ENCODE measurements at regions not wholly inside any gene's neighbourhood (a gene's known extent, or its start where the extent isn't known, plus 50 kb on each side); places are given as distances from the start of the nearest gene placed in this dataset.

GRCh38 chr5:92092239-92092638 lies 709.1 kb upstream of the ARRDC3 start:
- TF ChIP-seq, protein P1, sequence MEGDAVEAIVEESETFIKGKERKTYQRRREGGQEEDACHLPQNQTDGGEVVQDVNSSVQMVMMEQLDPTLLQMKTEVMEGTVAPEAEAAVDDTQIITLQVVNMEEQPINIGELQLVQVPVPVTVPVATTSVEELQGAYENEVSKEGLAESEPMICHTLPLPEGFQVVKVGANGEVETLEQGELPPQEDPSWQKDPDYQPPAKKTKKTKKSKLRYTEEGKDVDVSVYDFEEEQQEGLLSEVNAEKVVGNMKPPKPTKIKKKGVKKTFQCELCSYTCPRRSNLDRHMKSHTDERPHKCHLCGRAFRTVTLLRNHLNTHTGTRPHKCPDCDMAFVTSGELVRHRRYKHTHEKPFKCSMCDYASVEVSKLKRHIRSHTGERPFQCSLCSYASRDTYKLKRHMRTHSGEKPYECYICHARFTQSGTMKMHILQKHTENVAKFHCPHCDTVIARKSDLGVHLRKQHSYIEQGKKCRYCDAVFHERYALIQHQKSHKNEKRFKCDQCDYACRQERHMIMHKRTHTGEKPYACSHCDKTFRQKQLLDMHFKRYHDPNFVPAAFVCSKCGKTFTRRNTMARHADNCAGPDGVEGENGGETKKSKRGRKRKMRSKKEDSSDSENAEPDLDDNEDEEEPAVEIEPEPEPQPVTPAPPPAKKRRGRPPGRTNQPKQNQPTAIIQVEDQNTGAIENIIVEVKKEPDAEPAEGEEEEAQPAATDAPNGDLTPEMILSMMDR (IDR thresholded peaks at IDR 0.05; ENCODE audit: poor library complexity, severe bottlenecking), result no peak
- TF ChIP-seq SMC3 (conservative IDR thresholded peaks at IDR 0.05; ENCODE audit: poor library complexity) (no peak), POLR2AphosphoS5 (IDR thresholded peaks at IDR 0.05) (peak; percentile 79), EZH2 (IDR thresholded peaks at IDR 0.05; ENCODE audit: borderline replicate concordance, insufficient read depth, low read length, poor library complexity, severe bottlenecking) (no peak), TAF1 (IDR thresholded peaks at IDR 0.05; ENCODE audit: low read depth) (no peak)
- TF ChIP-seq, protein P2, sequence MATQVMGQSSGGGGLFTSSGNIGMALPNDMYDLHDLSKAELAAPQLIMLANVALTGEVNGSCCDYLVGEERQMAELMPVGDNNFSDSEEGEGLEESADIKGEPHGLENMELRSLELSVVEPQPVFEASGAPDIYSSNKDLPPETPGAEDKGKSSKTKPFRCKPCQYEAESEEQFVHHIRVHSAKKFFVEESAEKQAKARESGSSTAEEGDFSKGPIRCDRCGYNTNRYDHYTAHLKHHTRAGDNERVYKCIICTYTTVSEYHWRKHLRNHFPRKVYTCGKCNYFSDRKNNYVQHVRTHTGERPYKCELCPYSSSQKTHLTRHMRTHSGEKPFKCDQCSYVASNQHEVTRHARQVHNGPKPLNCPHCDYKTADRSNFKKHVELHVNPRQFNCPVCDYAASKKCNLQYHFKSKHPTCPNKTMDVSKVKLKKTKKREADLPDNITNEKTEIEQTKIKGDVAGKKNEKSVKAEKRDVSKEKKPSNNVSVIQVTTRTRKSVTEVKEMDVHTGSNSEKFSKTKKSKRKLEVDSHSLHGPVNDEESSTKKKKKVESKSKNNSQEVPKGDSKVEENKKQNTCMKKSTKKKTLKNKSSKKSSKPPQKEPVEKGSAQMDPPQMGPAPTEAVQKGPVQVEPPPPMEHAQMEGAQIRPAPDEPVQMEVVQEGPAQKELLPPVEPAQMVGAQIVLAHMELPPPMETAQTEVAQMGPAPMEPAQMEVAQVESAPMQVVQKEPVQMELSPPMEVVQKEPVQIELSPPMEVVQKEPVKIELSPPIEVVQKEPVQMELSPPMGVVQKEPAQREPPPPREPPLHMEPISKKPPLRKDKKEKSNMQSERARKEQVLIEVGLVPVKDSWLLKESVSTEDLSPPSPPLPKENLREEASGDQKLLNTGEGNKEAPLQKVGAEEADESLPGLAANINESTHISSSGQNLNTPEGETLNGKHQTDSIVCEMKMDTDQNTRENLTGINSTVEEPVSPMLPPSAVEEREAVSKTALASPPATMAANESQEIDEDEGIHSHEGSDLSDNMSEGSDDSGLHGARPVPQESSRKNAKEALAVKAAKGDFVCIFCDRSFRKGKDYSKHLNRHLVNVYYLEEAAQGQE (IDR thresholded peaks at IDR 0.05; ENCODE audit: borderline replicate concordance), result peak; percentile 58
